Peyer's patch (tissue), 4 donors: ENCODE measurements at regions not wholly inside any gene's neighbourhood (a gene's known extent, or its start where the extent isn't known, plus 50 kb on each side); places are given as distances from the start of the nearest gene placed in this dataset.

Source experiments
- CTCF ChIP-seq, 6 experiments: fragments of 450-650 bp in 4 of 6; fragments of 200-600 bp in 2 of 6; sonication (generic) in 1 of 6; IDR thresholded peaks; one replicate each; pipeline ENCODE4 v1.5.1; 2017 to 2019; ENCODE audit warnings: antibody characterized with exemption in 6 of 6, mild to moderate bottlenecking in 3 of 6, moderate library complexity in 1 of 6
- POLR2A ChIP-seq, 2 donors: fragments of 450-650 bp; IDR thresholded peaks; one replicate each; pipeline ENCODE4 v1.5.1; 2017; ENCODE audit warnings: antibody characterized with exemption in 2 of 2, mild to moderate bottlenecking in 2 of 2, moderate library complexity in 2 of 2

DNA sequence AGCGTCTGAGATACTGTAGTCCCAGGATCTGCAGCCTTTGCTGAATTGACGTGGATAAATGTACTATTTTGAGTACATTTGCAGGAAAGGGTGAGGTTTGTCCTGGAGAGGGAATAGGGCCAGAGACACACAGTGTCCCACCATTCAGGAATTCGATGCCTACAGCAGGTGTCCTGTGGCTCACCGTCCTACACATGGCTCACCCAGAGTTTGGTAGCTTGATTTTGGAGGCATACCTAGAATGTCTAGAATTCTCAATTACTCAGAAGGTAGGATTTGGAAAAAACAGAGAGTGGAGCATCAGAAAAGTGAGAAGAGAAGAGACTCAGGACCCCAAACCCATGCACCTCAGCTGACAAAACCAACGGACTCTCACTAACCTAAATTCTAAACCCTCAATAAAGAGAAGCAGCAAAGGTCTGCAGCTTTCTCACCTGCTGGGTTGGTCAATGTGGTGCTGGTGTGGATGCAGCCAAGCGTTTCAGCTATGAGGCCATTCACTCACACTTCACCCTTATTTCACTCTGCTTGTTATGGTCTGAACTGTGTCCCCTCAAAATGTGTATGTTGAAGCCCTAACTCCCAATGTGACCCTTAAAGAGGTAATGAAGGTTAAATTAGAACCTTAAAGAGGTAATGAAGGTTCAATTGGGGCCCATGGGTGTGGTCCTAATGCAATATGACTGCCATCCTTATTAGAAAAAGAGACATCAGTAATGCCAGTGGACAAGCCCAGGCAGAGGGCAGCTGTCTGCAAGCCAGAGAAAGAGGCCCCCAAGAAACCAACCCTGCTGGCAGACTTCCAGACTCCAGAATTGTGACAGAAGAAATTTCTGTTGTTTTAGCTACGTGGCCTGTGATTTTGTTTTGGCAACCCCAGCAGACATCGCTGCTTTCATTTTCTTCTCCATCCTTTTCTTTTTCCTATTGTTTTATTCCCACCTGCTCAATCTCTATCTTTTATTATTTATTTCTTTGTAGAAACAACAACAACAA, 187.8 kb downstream of the SNX19 start:
- TF ChIP-seq POLR2A (IDR thresholded peaks at IDR 0.05) (no peak), CTCF (IDR thresholded peaks at IDR 0.05) (no peak)
